Rectal smooth muscle tissue (tissue), 1 donor: ENCODE measurements at regions not wholly inside any gene's neighbourhood (a gene's known extent, or its start where the extent isn't known, plus 50 kb on each side); places are given as distances from the start of the nearest gene placed in this dataset.

Source experiments
- H3K27ac ChIP-seq: one replicate; pipeline ENCODE4 v1.7.0; 2013; ENCODE audit warnings: low read depth, low read length, inconsistent platforms
- H3K27me3 ChIP-seq: one replicate; pipeline ENCODE4 v1.7.0; 2013; ENCODE audit warnings: low read length; ENCODE audit not compliant: control insufficient read depth, insufficient read depth
- H3K36me3 ChIP-seq: one replicate; pipeline ENCODE4 v1.7.0; 2013; ENCODE audit warnings: low read length; ENCODE audit not compliant: control insufficient read depth, insufficient read depth
- H3K4me1 ChIP-seq: one replicate; pipeline ENCODE4 v1.7.0; 2013; ENCODE audit warnings: low read length; ENCODE audit not compliant: control insufficient read depth, insufficient read depth
- H3K4me3 ChIP-seq: one replicate; pipeline ENCODE4 v1.7.0; 2013; ENCODE audit warnings: low read length
- H3K9ac ChIP-seq: one replicate; pipeline ENCODE4 v1.7.0; 2013; ENCODE audit warnings: low read length

DNA sequence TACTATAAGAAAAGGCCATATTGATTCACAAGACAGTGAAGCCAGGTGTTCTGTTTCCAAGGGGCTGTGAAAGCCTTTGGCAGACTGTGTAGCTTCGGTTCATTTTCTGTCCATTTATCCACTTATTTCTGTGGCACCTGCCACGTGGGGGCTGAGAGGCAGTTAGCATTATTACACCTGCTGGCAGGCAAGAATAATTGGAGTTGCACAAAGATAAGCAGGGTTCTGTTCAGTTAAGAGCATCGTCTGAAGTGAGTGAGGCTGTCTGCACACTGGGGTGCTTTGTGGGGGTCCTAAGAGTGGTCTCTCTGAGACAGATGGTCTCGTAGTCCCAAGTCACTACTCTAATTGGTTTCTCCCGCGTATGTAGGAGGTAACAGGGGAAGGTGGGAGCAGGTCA, 60.6 kb upstream of the CCN6 start:
- no peak overlapping the region for H3K9ac ChIP-seq
- H3K4me1 ChIP-seq, result no peaks in the 10 kb centered on the region
- H3K27ac ChIP-seq, result no peak overlapping the region
- no peaks in the 10 kb centered on the region for H3K27me3 ChIP-seq
- no peak overlapping the region for H3K4me3 ChIP-seq
- H3K36me3 ChIP-seq, result no peaks in the 10 kb centered on the region

DNA sequence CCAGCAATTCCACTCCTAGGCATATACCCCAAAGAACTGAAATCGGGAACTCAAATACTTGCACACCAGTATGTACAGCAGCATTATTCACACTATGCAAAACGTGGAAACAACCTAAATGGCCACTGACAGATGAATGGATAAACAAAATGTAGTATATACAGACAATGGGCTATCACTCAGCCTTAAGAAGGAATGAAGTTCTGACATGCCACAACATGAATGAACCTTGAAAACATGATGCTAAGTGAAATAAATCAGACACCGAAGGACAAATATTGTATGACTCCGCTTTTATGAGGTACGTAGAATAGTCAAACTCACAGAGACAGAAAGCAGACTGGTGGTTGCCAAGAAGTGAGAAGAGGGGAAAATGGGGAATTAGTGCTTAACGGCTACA, 59.1 kb upstream of the CCN6 start:
- Histone ChIP-seq H3K4me1 (no peaks in the 10 kb centered on the region), H3K27me3 (no peaks in the 10 kb centered on the region), H3K27ac (no peak overlapping the region), H3K36me3 (no peaks in the 10 kb centered on the region), H3K9ac (no peak overlapping the region), H3K4me3 (no peak overlapping the region)

GRCh38 chr6:111995404-111995803, 58.5 kb upstream of the CCN6 start:
- H3K27ac ChIP-seq, result no peak overlapping the region
- H3K36me3 ChIP-seq, result no peaks in the 10 kb centered on the region
- no peaks in the 10 kb centered on the region for H3K27me3 ChIP-seq
- H3K4me3 ChIP-seq, result no peak overlapping the region
- H3K9ac ChIP-seq, result no peak overlapping the region
- no peaks in the 10 kb centered on the region for H3K4me1 ChIP-seq

GRCh38 chr6:111996144-111996865, 57.6 kb upstream of the CCN6 start:
- no peaks in the 10 kb centered on the region for H3K4me1 ChIP-seq
- no peaks in the 10 kb centered on the region for H3K36me3 ChIP-seq
- H3K27me3 ChIP-seq, result no peaks in the 10 kb centered on the region
- no peak overlapping the region for H3K9ac ChIP-seq
- no peak overlapping the region for H3K4me3 ChIP-seq
- H3K27ac ChIP-seq, result no peak overlapping the region

GRCh38 chr6:111997078-111997852, 56.6 kb upstream of the CCN6 start:
- H3K27ac ChIP-seq, result no peak overlapping the region
- no peak overlapping the region for H3K9ac ChIP-seq
- no peaks in the 10 kb centered on the region for H3K4me1 ChIP-seq
- peak overlapping the region; percentile 23 for H3K4me3 ChIP-seq
- no peaks in the 10 kb centered on the region for H3K27me3 ChIP-seq
- H3K36me3 ChIP-seq, result no peaks in the 10 kb centered on the region

DNA sequence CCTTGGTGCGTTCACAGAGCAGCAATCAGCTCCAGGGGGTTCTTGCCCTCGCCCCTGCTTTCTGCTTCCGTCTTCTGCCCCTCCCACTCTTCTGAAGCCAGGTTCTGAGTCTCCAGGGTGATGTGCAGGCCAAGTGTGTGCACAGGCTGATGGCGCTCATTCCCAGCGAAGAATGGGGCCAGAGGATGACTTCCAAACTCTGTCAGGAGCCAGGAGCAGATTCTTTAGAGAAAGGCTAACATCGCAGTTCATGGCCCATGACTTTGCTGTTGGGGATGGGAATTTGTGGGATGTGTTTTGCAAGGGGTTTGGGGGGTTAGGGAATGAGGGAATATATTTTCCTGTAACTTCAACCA, 56.1 kb upstream of the CCN6 start:
- no peaks in the 10 kb centered on the region for H3K27me3 ChIP-seq
- no peak overlapping the region for H3K4me3 ChIP-seq
- H3K9ac ChIP-seq, result no peak overlapping the region
- no peaks in the 10 kb centered on the region for H3K36me3 ChIP-seq
- no peaks in the 10 kb centered on the region for H3K4me1 ChIP-seq
- H3K27ac ChIP-seq, result no peak overlapping the region

DNA sequence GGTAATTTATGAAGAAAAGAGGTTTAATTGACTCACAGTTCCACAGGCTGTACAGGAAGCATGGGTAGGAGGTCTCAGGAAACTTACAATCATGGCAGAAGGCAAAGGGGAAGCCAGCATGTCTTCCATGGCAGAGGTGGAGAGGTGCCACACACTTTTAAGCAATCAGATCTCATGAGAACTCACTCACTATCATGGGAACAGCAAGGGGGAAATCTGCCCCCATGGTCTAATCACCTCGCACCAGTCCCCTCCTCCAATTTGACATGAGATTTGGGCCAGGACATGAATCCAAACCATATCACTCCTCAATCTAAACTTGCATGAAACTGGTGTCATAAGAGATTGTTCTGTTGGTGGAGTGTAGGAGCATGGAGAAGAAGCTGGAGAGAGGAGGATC, 51.6 kb upstream of the CCN6 start:
- Histone ChIP-seq H3K36me3 (no peaks in the 10 kb centered on the region), H3K9ac (no peak overlapping the region), H3K27ac (no peak overlapping the region), H3K4me1 (peaks cover 1% of the 10 kb centered on the region), H3K4me3 (no peak overlapping the region), H3K27me3 (no peaks in the 10 kb centered on the region)
